Mammary epithelial cell (primary cell): ENCODE measurements at regions not wholly inside any gene's neighbourhood (a gene's known extent, or its start where the extent isn't known, plus 50 kb on each side); places are given as distances from the start of the nearest gene placed in this dataset.

Experiments used
- CTCF ChIP-seq, 2 donors: IDR thresholded peaks in 1 of 2; conservative IDR thresholded peaks in 1 of 2; 2 replicates each; pipeline ENCODE4 v1.5.1; 2011 to 2012; ENCODE audit warnings: inconsistent platforms in 2 of 2, low read length in 2 of 2, mild to moderate bottlenecking in 2 of 2, control low read depth in 1 of 2, low read depth in 1 of 2; ENCODE audit not compliant: insufficient read depth in 1 of 2; ENCODE audit errors: extremely low read depth in 1 of 2
- EZH2 ChIP-seq: IDR thresholded peaks from 2 replicates; pipeline ENCODE4 v1.6.1; 2012; ENCODE audit warnings: low read length, inconsistent platforms, borderline replicate concordance

GRCh38 chr20:46804126-46804525, 90.5 kb upstream of the EYA2 start:
- TF ChIP-seq CTCF (conservative IDR thresholded peaks at IDR 0.05 in 1 of 2, IDR thresholded peaks at IDR 0.05 in 1 of 2; ENCODE audit: extremely low read depth in 1 of 2, insufficient read depth in 1 of 2, low read depth in 1 of 2, low read length in 2 of 2), result no peak
- TF ChIP-seq EZH2, result no peak
